ENCODE measurements at regions not wholly inside any gene's neighbourhood (a gene's known extent, or its start where the extent isn't known, plus 50 kb on each side); places are given as distances from the start of the nearest gene placed in this dataset.

DNA sequence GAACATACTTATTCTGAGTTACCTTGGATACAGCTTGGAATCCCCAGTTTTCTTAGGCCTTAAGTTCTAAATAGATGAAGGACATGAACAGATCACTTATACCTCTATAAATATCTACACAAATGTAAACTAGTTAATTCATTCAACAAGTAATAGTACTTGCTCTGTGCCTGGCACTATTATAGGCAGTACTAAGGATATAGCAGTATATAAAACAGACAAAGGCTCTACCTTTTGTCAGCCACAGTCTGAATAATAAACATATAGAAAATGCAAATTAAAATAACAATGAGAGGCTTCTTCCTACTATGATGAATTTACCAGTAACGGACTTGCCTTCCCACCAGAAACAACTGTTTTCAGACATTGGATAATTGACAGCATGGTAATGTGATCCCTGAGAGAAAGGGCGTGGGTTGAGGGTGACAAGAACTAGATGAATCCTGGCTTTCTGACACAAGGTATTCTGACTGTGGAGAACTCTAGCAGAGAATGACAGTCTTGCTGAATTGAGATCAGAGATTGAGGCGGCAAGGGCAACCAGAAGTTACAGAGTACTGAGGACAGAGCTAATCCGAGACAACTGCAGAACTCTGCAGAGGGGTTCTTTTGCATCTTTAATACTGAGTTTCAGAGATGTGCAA, 170.5 kb downstream of the TANC2 start:
- Histone ChIP-seq H3F3A (replicated peaks; ENCODE audit: insufficient read depth) (peaks cover 17% of the 10 kb centered on the region), H3K27ac (ENCODE audit: low read depth in 2 of 2, low read length in 1 of 2) (no peak overlapping the region), H4K20me1 (ENCODE audit: insufficient read depth) (no peaks in the 10 kb centered on the region), H3K4me1 (ENCODE audit: control insufficient read depth in 1 of 2, insufficient read depth in 2 of 2, low read depth in 1 of 2, low read length in 1 of 2) (peaks cover 0 to 4% of the 10 kb centered on the region in 2 experiments; a peak in 3 of 4 replicates), H3K79me2 (ENCODE audit: insufficient read depth) (peaks cover 52% of the 10 kb centered on the region), H3K9ac (no peak overlapping the region), H3K36me3 (replicated peaks in 1 of 2; ENCODE audit: control insufficient read depth in 1 of 2, insufficient read depth in 2 of 2, low read length in 1 of 2) (peaks cover 4 to 18% of the 10 kb centered on the region in 2 experiments), H2AFZ (ENCODE audit: low read depth) (no peak overlapping the region), H3K4me2 (no peak overlapping the region), H3K9me3 (no peaks in the 10 kb centered on the region), H3K9me2 (no peaks in the 10 kb centered on the region), H3K27me3 (ENCODE audit: insufficient read depth) (no peaks in the 10 kb centered on the region), H3K4me3 (ENCODE audit: low read depth in 2 of 2, low read length in 1 of 2) (no peak overlapping the region)
- ChIA-PET POLR2A (no interaction called here), CTCF (interaction anchor here (1.0 to 3.6 kb wide), 6 partner anchors 13 to 289 kb away, joined by 4 to 16 read pairs (median 6); no protein-coding TSS in a partner anchor)
- no peak for DNase-seq
- TF ChIP-seq FOXJ3 (CRISPR knock-in tag; IDR thresholded peaks at IDR 0.05): no peak
- TF ChIP-seq, protein P1, sequence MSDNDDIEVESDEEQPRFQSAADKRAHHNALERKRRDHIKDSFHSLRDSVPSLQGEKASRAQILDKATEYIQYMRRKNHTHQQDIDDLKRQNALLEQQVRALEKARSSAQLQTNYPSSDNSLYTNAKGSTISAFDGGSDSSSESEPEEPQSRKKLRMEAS (IDR thresholded peaks at IDR 0.05; ENCODE audit: low read depth): no peak
- TF ChIP-seq TCF12 (IDR thresholded peaks at IDR 0.05): no peak
- no peak for TF ChIP-seq ELF1 (IDR thresholded peaks at IDR 0.05)
- TF ChIP-seq EP300 (IDR thresholded peaks at IDR 0.05; ENCODE audit: borderline replicate concordance in 1 of 2, low read depth in 1 of 2, low read length in 1 of 2): no peak
- TF ChIP-seq FOXM1 (IDR thresholded peaks at IDR 0.05; ENCODE audit: low read depth): no peak
- TF ChIP-seq, protein P2, sequence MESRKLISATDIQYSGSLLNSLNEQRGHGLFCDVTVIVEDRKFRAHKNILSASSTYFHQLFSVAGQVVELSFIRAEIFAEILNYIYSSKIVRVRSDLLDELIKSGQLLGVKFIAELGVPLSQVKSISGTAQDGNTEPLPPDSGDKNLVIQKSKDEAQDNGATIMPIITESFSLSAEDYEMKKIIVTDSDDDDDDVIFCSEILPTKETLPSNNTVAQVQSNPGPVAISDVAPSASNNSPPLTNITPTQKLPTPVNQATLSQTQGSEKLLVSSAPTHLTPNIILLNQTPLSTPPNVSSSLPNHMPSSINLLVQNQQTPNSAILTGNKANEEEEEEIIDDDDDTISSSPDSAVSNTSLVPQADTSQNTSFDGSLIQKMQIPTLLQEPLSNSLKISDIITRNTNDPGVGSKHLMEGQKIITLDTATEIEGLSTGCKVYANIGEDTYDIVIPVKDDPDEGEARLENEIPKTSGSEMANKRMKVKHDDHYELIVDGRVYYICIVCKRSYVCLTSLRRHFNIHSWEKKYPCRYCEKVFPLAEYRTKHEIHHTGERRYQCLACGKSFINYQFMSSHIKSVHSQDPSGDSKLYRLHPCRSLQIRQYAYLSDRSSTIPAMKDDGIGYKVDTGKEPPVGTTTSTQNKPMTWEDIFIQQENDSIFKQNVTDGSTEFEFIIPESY (IDR thresholded peaks at IDR 0.05; ENCODE audit: borderline replicate concordance, low read depth): no peak
- WGBS (ENCODE audit: low lambda C conversion rate): 95% methylated on average over 4 of the region's 4 CpGs

DNA sequence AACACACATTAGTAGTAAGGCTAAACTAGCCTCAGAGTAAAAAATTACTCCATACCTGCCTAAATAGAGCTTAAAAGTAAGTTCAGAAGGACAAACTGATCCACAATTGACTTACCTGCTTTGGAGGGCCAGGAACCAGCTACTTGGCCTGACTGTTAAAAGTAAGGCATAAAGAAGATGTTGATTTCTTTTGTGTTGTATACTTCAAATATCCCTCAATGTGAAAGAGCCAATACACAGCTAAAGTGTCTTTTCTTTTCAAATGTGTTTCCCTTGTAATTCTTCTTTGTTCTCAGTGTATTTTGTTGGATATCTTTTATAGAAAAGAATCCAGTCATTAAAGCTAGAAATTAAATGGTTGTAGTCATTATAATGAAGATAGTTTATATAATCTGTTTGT, 171.1 kb downstream of the TANC2 start:
- peaks cover 23% of the 10 kb centered on the region for H3F3A ChIP-seq (replicated peaks; ENCODE audit: insufficient read depth)
- no peaks in the 10 kb centered on the region for H4K20me1 ChIP-seq (ENCODE audit: insufficient read depth)
- no peak overlapping the region for H3K27ac ChIP-seq (ENCODE audit: low read depth in 2 of 2, low read length in 1 of 2)
- ChIA-PET POLR2A (no interaction called here), CTCF (interaction anchor here (0.6 to 3.6 kb wide), 8 partner anchors 12 to 318 kb away, joined by 3 to 16 read pairs (median 5); no protein-coding TSS in a partner anchor)
- no peak for TF ChIP-seq YY1 (IDR thresholded peaks at IDR 0.05; ENCODE audit: low read depth)
- TF ChIP-seq RXRA (IDR thresholded peaks at IDR 0.05; ENCODE audit: borderline replicate concordance, low read depth): no peak
- no peak for TF ChIP-seq JUND (IDR thresholded peaks at IDR 0.05)
- no peak for TF ChIP-seq RFX5 (IDR thresholded peaks at IDR 0.05; ENCODE audit: low read length)
- TF ChIP-seq, protein P3, sequence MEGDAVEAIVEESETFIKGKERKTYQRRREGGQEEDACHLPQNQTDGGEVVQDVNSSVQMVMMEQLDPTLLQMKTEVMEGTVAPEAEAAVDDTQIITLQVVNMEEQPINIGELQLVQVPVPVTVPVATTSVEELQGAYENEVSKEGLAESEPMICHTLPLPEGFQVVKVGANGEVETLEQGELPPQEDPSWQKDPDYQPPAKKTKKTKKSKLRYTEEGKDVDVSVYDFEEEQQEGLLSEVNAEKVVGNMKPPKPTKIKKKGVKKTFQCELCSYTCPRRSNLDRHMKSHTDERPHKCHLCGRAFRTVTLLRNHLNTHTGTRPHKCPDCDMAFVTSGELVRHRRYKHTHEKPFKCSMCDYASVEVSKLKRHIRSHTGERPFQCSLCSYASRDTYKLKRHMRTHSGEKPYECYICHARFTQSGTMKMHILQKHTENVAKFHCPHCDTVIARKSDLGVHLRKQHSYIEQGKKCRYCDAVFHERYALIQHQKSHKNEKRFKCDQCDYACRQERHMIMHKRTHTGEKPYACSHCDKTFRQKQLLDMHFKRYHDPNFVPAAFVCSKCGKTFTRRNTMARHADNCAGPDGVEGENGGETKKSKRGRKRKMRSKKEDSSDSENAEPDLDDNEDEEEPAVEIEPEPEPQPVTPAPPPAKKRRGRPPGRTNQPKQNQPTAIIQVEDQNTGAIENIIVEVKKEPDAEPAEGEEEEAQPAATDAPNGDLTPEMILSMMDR (IDR thresholded peaks at IDR 0.05): no peak
- no peak for TF ChIP-seq NRF1 (IDR thresholded peaks at IDR 0.05; ENCODE audit: low read depth, low read length)
- TF ChIP-seq, protein P4, sequence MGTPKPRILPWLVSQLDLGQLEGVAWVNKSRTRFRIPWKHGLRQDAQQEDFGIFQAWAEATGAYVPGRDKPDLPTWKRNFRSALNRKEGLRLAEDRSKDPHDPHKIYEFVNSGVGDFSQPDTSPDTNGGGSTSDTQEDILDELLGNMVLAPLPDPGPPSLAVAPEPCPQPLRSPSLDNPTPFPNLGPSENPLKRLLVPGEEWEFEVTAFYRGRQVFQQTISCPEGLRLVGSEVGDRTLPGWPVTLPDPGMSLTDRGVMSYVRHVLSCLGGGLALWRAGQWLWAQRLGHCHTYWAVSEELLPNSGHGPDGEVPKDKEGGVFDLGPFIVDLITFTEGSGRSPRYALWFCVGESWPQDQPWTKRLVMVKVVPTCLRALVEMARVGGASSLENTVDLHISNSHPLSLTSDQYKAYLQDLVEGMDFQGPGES (IDR thresholded peaks at IDR 0.05; ENCODE audit: low read depth, low read length): no peak
- no peak for TF ChIP-seq TCF12 (IDR thresholded peaks at IDR 0.05)
- TF ChIP-seq ELF1 (IDR thresholded peaks at IDR 0.05): no peak
- TF ChIP-seq, protein P1 (IDR thresholded peaks at IDR 0.05; ENCODE audit: low read depth): no peak
- TF ChIP-seq EZH2phosphoT487 (IDR thresholded peaks at IDR 0.05; ENCODE audit: borderline replicate concordance, low read depth): no peak
- no peak for TF ChIP-seq FOXM1 (IDR thresholded peaks at IDR 0.05; ENCODE audit: low read depth)
- no peak for TF ChIP-seq MXI1 (IDR thresholded peaks at IDR 0.05; ENCODE audit: low read depth, low read length)
- no peak for TF ChIP-seq GATA2 (CRISPR knock-in tag; IDR thresholded peaks at IDR 0.05)
- TF ChIP-seq, protein P5, sequence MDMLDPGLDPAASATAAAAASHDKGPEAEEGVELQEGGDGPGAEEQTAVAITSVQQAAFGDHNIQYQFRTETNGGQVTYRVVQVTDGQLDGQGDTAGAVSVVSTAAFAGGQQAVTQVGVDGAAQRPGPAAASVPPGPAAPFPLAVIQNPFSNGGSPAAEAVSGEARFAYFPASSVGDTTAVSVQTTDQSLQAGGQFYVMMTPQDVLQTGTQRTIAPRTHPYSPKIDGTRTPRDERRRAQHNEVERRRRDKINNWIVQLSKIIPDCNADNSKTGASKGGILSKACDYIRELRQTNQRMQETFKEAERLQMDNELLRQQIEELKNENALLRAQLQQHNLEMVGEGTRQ (IDR thresholded peaks at IDR 0.05; ENCODE audit: borderline replicate concordance, low read depth, low read length): no peak
- no peak for TF ChIP-seq NFIC (IDR thresholded peaks at IDR 0.05; ENCODE audit: borderline replicate concordance)
- no peak for TF ChIP-seq SIN3A (IDR thresholded peaks at IDR 0.05; ENCODE audit: borderline replicate concordance, low read depth, low read length)
- no peak for TF ChIP-seq TEAD4 (IDR thresholded peaks at IDR 0.05; ENCODE audit: borderline replicate concordance, insufficient read depth)
- H3K4me1 ChIP-seq (ENCODE audit: control insufficient read depth in 1 of 2, insufficient read depth in 2 of 2, low read depth in 1 of 2, low read length in 1 of 2): peaks cover 0 to 2% of the 10 kb centered on the region in 2 experiments; a peak in 2 of 4 replicates
- no peaks in the 10 kb centered on the region for H3K27me3 ChIP-seq (ENCODE audit: insufficient read depth)
- H3K79me2 ChIP-seq (ENCODE audit: insufficient read depth): peaks cover 53% of the 10 kb centered on the region
- no peaks in the 10 kb centered on the region for H3K9me2 ChIP-seq
- H3K9me3 ChIP-seq: no peaks in the 10 kb centered on the region
- no peak overlapping the region for H3K9ac ChIP-seq
- no peak overlapping the region for H3K4me3 ChIP-seq (ENCODE audit: low read depth in 2 of 2, low read length in 1 of 2)
- no peak overlapping the region for H2AFZ ChIP-seq (ENCODE audit: low read depth)
- H3K4me2 ChIP-seq: no peak overlapping the region
- peaks cover 4 to 14% of the 10 kb centered on the region in 2 experiments for H3K36me3 ChIP-seq (replicated peaks in 1 of 2; ENCODE audit: control insufficient read depth in 1 of 2, insufficient read depth in 2 of 2, low read length in 1 of 2)
- DNase-seq: no peak
